Erythroblast (primary cell): ENCODE measurements at regions not wholly inside any gene's neighbourhood (a gene's known extent, or its start where the extent isn't known, plus 50 kb on each side); places are given as distances from the start of the nearest gene placed in this dataset.

ENCODE experiments used
- DNase-seq, 2 experiments: peaks; one replicate each; lab custom pipeline; 2025; lab: John Stamatoyannopoulos, UW
- GATA1 ChIP-seq: IDR thresholded peaks from 2 replicates; pipeline ENCODE4 v1.6.1; 2011; ENCODE audit warnings: low read depth, mild to moderate bottlenecking, control low read depth, low read length, moderate library complexity
- POLR2A ChIP-seq: IDR thresholded peaks from 2 replicates; pipeline ENCODE4 v1.6.1; 2011; ENCODE audit warnings: mild to moderate bottlenecking, low read length

GRCh38 chr3:10625323-10625722 is 119.9 kb upstream of the ATP2B2 start:
- DNase-seq, result no peak

GRCh38 chr3:10627884-10628572 is 122.6 kb upstream of the ATP2B2 start:
- DNase-seq, result no peak
- TF ChIP-seq GATA1, result no peak
- no peak for TF ChIP-seq POLR2A

More at GRCh38 chr3:10625323-10625722, 119.9 kb upstream of the ATP2B2 start:
- no peak for TF ChIP-seq GATA1
- TF ChIP-seq POLR2A, result no peak

GRCh38 chr3:10628891-10629670 is 123.7 kb upstream of the ATP2B2 start:
- TF ChIP-seq GATA1 (no peak), POLR2A (no peak)
- DNase-seq, result no peak

- DNase-seq, result no peak
- TF ChIP-seq POLR2A, result no peak
- no peak for TF ChIP-seq GATA1
Observed at GRCh38 chr3:10629671-10630040, 124.3 kb upstream of the ATP2B2 start.

DNA sequence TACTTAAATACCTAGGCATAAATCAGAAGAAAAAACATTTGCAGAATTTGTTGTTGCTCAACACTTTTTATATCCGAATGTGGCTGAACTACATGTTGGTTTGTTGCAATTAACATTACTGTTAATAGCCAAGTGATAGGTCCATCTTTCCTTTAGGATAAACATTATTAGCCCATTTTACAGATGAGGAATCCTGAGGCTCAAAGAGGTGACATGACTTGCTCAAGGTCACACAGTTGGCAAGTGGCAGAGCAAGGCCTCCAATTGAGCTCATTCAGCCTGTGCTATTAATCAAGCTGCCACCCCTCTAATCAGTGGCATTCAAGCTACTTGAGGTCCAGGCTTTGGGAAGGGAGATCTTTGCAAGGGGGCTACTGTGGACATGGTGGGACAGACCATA is 125.8 kb upstream of the ATP2B2 start:
- no peak for TF ChIP-seq GATA1
- no peak for TF ChIP-seq POLR2A
- no peak for DNase-seq

- TF ChIP-seq POLR2A (no peak), GATA1 (no peak)
Observed at GRCh38 chr3:10632125-10632524, 126.7 kb upstream of the ATP2B2 start.

DNA sequence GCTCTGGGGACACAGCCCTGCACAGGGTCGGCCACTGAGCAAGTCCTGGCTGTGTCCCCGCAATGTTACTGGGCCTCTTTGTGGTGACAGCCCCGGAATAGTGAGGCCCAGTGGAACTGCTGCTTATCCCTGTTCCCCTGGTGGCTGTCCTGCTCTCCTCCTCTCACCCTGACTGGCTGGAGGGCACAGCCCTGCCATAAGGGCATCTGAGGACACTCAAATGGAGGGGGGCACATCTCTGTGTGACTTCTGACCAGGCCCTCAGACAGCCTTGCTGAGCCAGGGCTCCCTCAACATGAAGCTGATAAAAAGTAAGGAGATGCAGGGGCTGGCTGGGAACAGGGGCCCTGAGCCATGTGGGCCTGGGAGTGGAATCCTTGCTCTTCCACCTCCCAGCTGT is 127.4 kb upstream of the ATP2B2 start:
- TF ChIP-seq POLR2A (no peak), GATA1 (no peak)
- no peak for DNase-seq

More at GRCh38 chr3:10632125-10632524, 126.7 kb upstream of the ATP2B2 start:
- no peak for DNase-seq

DNA sequence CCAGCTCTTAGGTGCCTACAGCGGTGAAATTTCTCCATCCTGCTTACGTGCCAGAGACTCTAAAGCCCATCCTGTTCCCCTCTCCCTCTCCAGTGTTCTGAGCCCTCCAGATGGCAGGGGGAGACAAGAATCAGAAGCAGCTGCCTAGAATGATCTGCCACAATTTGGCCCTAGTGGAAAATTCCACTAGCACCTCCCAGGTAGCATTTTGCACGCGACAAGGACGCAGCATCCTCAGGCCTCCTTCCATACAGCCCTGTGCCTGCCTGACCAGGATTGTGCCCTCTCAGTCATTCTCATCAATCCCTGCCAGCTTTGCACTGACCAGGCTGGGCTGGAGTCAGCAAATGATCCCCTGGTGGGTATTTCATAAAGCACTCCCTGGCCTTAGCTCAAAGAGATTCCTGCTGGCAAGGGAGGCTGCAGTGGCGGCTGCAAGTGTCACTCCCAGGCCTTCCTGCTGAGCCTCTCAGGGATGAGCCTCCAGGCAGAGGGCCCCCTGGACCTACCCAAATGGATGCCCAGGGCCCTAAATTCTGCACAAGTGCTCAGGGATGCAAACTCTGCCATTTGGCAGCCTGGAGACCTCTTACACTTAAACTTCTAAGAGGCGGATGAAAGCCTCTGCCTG is 130.2 kb upstream of the ATP2B2 start:
- TF ChIP-seq POLR2A (no peak), GATA1 (no peak)
- DNase-seq, result no peak

DNA sequence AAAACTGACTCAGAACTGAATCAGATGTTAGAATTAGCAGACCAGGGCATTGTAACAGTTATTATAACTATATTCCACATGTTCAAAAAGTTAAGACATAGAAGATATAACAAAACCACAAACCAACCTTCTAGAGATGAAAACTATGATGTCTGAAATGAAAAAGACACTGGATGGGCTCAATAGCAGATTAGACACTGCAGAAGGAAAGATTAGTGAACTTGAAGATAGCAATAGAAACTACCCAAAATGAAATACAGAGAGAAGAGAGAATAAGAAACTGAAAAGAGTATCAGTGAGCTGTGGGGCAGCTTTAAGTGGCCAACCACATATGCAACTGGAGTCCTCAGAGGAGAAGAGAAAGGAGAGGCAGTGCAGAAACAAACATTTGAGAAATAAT is 132.0 kb upstream of the ATP2B2 start:
- TF ChIP-seq GATA1 (no peak), POLR2A (no peak)
- DNase-seq, result no peak

GRCh38 chr3:10638466-10638865 is 133.1 kb upstream of the ATP2B2 start:
- TF ChIP-seq POLR2A (no peak), GATA1 (no peak)
- no peak for DNase-seq

- DNase-seq, result no peak
- TF ChIP-seq POLR2A, result no peak
Observed at GRCh38 chr3:10641760-10642159, 136.4 kb upstream of the ATP2B2 start.

DNA sequence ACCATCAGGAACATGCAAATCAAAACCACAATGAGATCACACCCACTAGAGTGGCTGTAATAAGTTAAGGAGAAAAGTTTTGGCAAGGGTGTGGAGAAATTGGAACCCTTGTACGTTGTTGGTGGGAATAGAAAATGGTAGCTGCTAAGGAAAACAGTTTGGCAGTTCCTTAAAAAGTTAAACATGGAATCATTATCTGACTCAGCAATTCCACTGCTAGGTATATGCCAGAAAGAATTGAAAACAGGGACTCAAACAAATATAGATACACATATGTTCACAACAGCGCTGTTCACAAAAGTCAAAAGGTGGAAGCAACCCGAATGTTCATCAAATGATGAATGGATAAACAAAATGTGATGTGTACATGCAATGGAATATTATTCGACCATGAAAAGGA is 138.8 kb upstream of the ATP2B2 start:
- no peak for DNase-seq
- TF ChIP-seq POLR2A (no peak), GATA1 (no peak)

DNA sequence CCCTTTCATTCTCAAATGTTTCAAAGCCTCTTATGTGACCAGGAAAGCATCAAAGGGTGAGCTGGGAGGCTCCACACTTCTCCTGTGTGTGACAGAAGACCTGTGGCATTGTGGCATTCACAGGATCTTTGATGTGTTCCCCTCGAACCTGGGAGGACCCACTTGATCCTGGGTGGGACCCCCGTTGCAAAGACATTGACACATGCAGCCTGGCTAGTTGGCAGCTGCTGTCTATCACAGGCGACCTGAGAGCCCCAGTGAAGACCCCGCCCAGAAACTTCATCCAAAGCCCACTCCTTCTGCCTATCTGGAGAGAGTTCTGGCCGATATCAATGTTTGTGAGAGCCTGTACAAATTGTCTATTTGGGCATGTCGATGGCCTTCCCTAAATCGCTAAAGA is 140.4 kb upstream of the ATP2B2 start:
- TF ChIP-seq GATA1 (no peak), POLR2A (no peak)

GRCh38 chr3:10646531-10647335 is 141.3 kb upstream of the ATP2B2 start:
- no peak for TF ChIP-seq GATA1
- TF ChIP-seq POLR2A, result no peak

More for the DNA sequence above, 140.4 kb upstream of the ATP2B2 start:
- no peak for DNase-seq

More at GRCh38 chr3:10646531-10647335, 141.3 kb upstream of the ATP2B2 start:
- DNase-seq, result no peak
